Mesothelial cell of epicardium (in vitro differentiated cells): ENCODE measurements at regions not wholly inside any gene's neighbourhood (a gene's known extent, or its start where the extent isn't known, plus 50 kb on each side); places are given as distances from the start of the nearest gene placed in this dataset.

Experiments used
- DNase-seq, 2 experiments: peaks; one replicate each; pipeline ENCODE4 v3.0.0; 2021; ENCODE audit warnings: low spot score in 2 of 2; ENCODE audit not compliant: unreplicated experiment in 2 of 2
- H3K27ac Mint-ChIP-seq: 2 replicates; pipeline ENCODE4 v1.8.0; 2021; ENCODE audit warnings: mixed read lengths
- H3K27me3 Mint-ChIP-seq: 2 replicates; pipeline ENCODE4 v1.8.0; 2021; ENCODE audit warnings: low read depth, mixed read lengths
- H3K36me3 Mint-ChIP-seq: 2 replicates; pipeline ENCODE4 v1.8.0; 2021; ENCODE audit warnings: mixed read lengths
- H3K4me1 Mint-ChIP-seq: 2 replicates; pipeline ENCODE4 v1.8.0; 2021; ENCODE audit warnings: mixed read lengths
- H3K4me3 Mint-ChIP-seq: 2 replicates; pipeline ENCODE4 v1.8.0; 2021; ENCODE audit warnings: mild to moderate bottlenecking, moderate library complexity, mixed read lengths
- H3K9me3 Mint-ChIP-seq: 2 replicates; pipeline ENCODE4 v1.8.0; 2021; ENCODE audit warnings: mixed read lengths
- TF ChIP-seq, protein P1 (sequence below): fragments of 200-600 bp; sonication (generic); IDR thresholded peaks from one replicate; pipeline ENCODE4 v1.5.0; 2021; ENCODE audit warnings: antibody characterized with exemption; ENCODE audit not compliant: unreplicated experiment

DNA sequence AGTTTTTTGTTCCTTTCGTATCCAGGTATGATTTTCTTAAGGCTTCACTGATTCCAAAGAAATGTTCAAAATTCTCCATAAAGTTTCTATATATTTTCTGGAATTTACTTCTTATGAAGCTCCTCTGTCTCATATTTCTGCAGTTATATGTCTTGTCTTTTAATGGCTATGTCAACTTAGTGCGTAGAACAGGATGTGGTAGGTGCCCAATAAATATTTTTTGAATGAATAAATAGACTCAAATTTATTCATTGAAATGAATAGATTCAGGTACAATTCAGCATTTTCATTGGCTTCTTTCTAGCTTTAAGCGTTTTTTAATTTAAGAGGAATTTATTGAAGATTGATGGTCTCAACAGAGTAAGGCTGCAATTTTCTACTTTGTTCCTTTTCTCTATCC lies 231.9 kb upstream of the BOD1L1 start:
- H3K9me3 Mint-ChIP-seq, result peaks cover 18% of the 10 kb centered on the region
- H3K36me3 Mint-ChIP-seq, result peaks cover 2% of the 10 kb centered on the region
- H3K4me1 Mint-ChIP-seq, result no peaks in the 10 kb centered on the region
- H3K27me3 Mint-ChIP-seq, result no peaks in the 10 kb centered on the region
- no peak for DNase-seq
- H3K4me3 Mint-ChIP-seq, result no peak overlapping the region
- no peak overlapping the region for H3K27ac Mint-ChIP-seq
- TF ChIP-seq, protein P1, sequence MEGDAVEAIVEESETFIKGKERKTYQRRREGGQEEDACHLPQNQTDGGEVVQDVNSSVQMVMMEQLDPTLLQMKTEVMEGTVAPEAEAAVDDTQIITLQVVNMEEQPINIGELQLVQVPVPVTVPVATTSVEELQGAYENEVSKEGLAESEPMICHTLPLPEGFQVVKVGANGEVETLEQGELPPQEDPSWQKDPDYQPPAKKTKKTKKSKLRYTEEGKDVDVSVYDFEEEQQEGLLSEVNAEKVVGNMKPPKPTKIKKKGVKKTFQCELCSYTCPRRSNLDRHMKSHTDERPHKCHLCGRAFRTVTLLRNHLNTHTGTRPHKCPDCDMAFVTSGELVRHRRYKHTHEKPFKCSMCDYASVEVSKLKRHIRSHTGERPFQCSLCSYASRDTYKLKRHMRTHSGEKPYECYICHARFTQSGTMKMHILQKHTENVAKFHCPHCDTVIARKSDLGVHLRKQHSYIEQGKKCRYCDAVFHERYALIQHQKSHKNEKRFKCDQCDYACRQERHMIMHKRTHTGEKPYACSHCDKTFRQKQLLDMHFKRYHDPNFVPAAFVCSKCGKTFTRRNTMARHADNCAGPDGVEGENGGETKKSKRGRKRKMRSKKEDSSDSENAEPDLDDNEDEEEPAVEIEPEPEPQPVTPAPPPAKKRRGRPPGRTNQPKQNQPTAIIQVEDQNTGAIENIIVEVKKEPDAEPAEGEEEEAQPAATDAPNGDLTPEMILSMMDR, result no peak

DNA sequence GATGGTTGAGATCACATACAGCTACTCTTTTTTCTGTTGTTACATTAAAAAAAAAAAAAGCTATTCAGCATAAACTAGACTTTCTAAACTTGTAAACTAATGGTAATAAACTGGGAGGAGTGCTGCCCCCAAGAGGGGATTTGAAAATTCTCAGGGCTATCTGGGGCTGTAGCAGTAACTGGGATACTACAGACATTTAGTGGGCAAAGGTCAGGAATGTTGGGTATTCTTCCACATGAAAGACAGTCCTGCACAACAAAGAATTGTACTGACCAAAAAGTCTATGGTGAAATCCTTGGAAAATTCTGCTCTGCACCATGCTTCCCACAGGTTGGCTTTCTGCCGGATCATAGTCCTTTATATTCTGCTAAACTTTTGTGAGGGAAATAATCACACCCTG lies 232.6 kb upstream of the BOD1L1 start:
- Mint-ChIP-seq H3K27ac (no peak overlapping the region), H3K4me1 (no peaks in the 10 kb centered on the region), H3K4me3 (no peak overlapping the region), H3K36me3 (peaks cover 2% of the 10 kb centered on the region), H3K9me3 (peaks cover 18% of the 10 kb centered on the region), H3K27me3 (no peaks in the 10 kb centered on the region)
- TF ChIP-seq, protein P1, result no peak
- DNase-seq, result no peak

DNA sequence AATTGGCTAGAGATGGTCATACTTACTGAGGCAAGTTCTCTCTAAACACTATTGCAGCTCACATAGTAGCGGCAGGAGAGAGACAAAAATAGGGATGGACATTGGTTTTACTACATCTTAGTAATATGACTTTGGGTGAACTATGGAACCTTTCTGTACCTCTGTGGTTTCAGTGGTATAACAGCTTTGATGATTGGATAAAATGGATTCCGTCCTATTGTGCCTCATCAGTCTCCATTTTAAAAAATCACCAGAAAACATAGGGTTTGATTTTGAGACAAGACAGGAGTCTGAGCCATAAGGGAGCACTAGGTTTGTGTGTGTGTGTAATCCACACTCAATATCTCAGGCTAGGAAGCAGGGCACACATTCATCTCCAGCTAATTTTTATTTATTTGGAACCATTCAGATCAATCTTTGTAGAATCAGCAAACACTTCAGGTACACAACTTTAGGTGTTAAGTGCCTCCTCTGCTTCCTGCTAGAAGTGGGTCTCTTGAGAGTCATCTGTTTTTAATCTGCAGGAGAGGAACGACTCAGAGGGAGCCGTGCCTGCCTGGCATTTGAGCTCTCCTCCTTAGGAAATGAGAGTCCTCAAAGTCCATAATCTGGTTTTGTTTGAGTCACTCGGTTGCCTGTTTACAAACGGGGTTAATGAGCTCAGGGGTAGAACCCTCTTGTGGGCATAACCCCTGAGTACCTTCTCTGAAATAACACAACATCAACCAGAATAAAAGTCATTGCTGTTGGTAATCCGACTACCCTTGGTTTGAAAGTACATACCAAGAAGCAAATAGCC lies 238.5 kb upstream of the BOD1L1 start:
- no peak for DNase-seq
- Mint-ChIP-seq H3K27ac (no peak overlapping the region), H3K36me3 (peaks cover 2% of the 10 kb centered on the region), H3K9me3 (peaks cover 9% of the 10 kb centered on the region), H3K4me1 (no peaks in the 10 kb centered on the region), H3K4me3 (no peak overlapping the region), H3K27me3 (peaks cover 6% of the 10 kb centered on the region)
- TF ChIP-seq, protein P1, result no peak

DNA sequence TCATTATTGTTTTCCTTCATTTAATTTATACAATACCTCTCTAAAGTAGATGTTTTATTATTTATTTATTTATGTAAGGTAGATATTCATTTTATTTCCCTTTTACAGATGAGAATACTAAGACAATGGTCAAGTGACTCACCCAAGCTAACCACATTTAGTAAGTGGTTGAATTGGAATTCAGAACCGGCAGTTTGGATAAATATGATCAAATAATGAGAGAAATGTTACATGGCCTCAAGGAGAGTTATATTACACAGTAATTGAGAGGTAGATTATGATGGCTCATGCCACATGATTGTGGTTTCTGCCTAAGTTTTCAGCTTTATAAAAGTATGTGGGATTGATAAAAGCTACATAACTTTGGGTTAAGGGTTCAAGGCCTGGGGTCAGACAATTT lies 239.4 kb upstream of the BOD1L1 start:
- H3K27ac Mint-ChIP-seq, result no peak overlapping the region
- H3K27me3 Mint-ChIP-seq, result peaks cover 7% of the 10 kb centered on the region
- H3K36me3 Mint-ChIP-seq, result peaks cover 2% of the 10 kb centered on the region
- peaks cover 9% of the 10 kb centered on the region for H3K9me3 Mint-ChIP-seq
- no peak for DNase-seq
- H3K4me1 Mint-ChIP-seq, result no peaks in the 10 kb centered on the region
- no peak overlapping the region for H3K4me3 Mint-ChIP-seq
- TF ChIP-seq, protein P1, result no peak

DNA sequence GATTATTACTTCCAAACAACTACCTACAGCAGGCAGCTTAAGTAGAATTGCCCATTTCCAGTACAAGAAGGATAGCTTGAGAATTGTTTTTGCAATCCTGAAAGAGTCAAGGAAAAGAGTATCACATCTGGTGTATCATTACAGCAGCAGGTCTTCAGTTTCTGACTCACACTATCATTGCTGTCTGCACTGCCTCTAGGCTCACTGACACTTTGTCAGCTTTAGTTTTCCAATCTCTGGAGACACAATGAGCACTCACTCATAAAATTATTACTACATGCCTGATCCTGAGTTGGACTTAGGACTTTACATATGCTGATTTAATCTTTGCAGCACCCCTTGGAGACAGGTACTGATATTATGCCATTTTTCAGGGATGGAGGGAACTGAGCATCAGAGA lies 244.6 kb upstream of the BOD1L1 start:
- no peaks in the 10 kb centered on the region for H3K4me1 Mint-ChIP-seq
- H3K27me3 Mint-ChIP-seq, result peaks cover 7% of the 10 kb centered on the region
- TF ChIP-seq, protein P1, result no peak
- H3K9me3 Mint-ChIP-seq, result peaks cover 4% of the 10 kb centered on the region
- no peak overlapping the region for H3K27ac Mint-ChIP-seq
- H3K4me3 Mint-ChIP-seq, result no peak overlapping the region
- no peaks in the 10 kb centered on the region for H3K36me3 Mint-ChIP-seq
- no peak for DNase-seq

DNA sequence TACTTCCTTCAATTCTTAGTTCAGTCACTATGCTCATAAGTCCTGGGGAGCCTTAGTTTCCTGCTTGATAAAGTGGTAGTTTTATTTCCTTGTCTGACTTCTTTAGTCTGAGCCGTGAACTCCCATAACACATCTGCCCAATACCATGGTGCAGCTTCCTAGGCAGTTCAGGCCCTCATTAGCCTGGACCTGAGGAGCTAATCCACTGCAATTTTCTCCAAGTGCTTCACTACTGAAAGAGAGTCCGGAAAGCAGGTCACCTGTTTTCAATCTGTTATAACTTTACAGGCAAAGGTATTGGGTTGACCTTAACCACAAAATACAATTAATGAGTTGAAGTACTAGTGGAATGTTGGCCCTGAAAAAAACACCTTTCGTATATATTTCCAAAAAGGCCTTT lies 245.4 kb upstream of the BOD1L1 start:
- TF ChIP-seq, protein P1, result no peak
- Mint-ChIP-seq H3K4me1 (no peaks in the 10 kb centered on the region), H3K27me3 (peaks cover 7% of the 10 kb centered on the region), H3K36me3 (no peaks in the 10 kb centered on the region), H3K27ac (no peak overlapping the region), H3K9me3 (peaks cover 4% of the 10 kb centered on the region), H3K4me3 (no peak overlapping the region)
- no peak for DNase-seq
